ENCODE measurements at regions not wholly inside any gene's neighbourhood (a gene's known extent, or its start where the extent isn't known, plus 50 kb on each side); places are given as distances from the start of the nearest gene placed in this dataset.

- TF ChIP-seq CTCF (conservative IDR thresholded peaks at IDR 0.05; ENCODE audit: low read depth, low read length) (no peak), EZH2 (IDR thresholded peaks at IDR 0.05; ENCODE audit: borderline replicate concordance, low read depth, low read length, poor library complexity, severe bottlenecking) (no peak)
These were observed 94.5 kb upstream of the KYNU start for GRCh38 chr2:142782942-142783443.
